LNCaP clone FGC (cell line): ENCODE measurements at regions not wholly inside any gene's neighbourhood (a gene's known extent, or its start where the extent isn't known, plus 50 kb on each side); places are given as distances from the start of the nearest gene placed in this dataset.

ENCODE experiments used
- DNase-seq: peaks from one replicate; pipeline ENCODE4 v3.0.0-alpha.2; 2011; ENCODE audit warnings: low read depth
- H3K4me3 ChIP-seq: 2 replicates; pipeline ENCODE4 v1.5.1; 2011; ENCODE audit warnings: mild to moderate bottlenecking, low read depth, low read length, control low read depth
- CTCF ChIP-seq: IDR thresholded peaks from 2 replicates; pipeline ENCODE4 v1.5.1; 2012; ENCODE audit warnings: mild to moderate bottlenecking; ENCODE audit not compliant: control insufficient read depth, insufficient read depth; ENCODE audit errors: extremely low read depth

GRCh38 chr6:43995137-43995536 is 132.1 kb downstream of the MRPL14 start:
- no peak overlapping the region for H3K4me3 ChIP-seq
- TF ChIP-seq CTCF: no peak
- DNase-seq: no peak

- no peak for TF ChIP-seq CTCF
- no peak for DNase-seq
- H3K4me3 ChIP-seq: no peak overlapping the region
Observed at GRCh38 chr6:43993881-43994523, 133.2 kb downstream of the MRPL14 start.

GRCh38 chr6:43992783-43993644 is 134.2 kb downstream of the MRPL14 start:
- H3K4me3 ChIP-seq: no peak overlapping the region
- no peak for DNase-seq
- TF ChIP-seq CTCF: no peak

GRCh38 chr6:43992126-43992663 is 135.1 kb downstream of the MRPL14 start:
- no peak for DNase-seq
- H3K4me3 ChIP-seq: no peak overlapping the region
- no peak for TF ChIP-seq CTCF

- TF ChIP-seq CTCF: no peak
- no peak overlapping the region for H3K4me3 ChIP-seq
- DNase-seq: no peak
Observed at GRCh38 chr6:43990627-43991619, 136.3 kb downstream of the MRPL14 start.

GRCh38 chr6:43990275-43990626 is 137.0 kb downstream of the MRPL14 start:
- TF ChIP-seq CTCF: no peak
- H3K4me3 ChIP-seq: no peak overlapping the region
- DNase-seq: no peak
